ENCODE measurements at regions not wholly inside any gene's neighbourhood (a gene's known extent, or its start where the extent isn't known, plus 50 kb on each side); places are given as distances from the start of the nearest gene placed in this dataset.

GRCh38 chr11:134784046-134784445 is 372.0 kb upstream of the B3GAT1 start:
- TF ChIP-seq CTCF (IDR thresholded peaks at IDR 0.05; ENCODE audit: low read depth, low read length), result no peak

GRCh38 chr11:134783234-134783633 is 371.2 kb upstream of the B3GAT1 start:
- TF ChIP-seq CTCF (IDR thresholded peaks at IDR 0.05; ENCODE audit: low read depth, low read length), result no peak
- no peak overlapping the region for H3K4me3 ChIP-seq (ENCODE audit: low read depth, low read length)

More at GRCh38 chr11:134784046-134784445, 372.0 kb upstream of the B3GAT1 start:
- no peak overlapping the region for H3K4me3 ChIP-seq (ENCODE audit: low read depth, low read length)

- TF ChIP-seq CTCF (IDR thresholded peaks at IDR 0.05; ENCODE audit: low read depth, low read length), result no peak
- H3K4me3 ChIP-seq (ENCODE audit: low read depth, low read length), result no peak overlapping the region
Measured at GRCh38 chr11:134781380-134781866, 369.4 kb upstream of the B3GAT1 start.

DNA sequence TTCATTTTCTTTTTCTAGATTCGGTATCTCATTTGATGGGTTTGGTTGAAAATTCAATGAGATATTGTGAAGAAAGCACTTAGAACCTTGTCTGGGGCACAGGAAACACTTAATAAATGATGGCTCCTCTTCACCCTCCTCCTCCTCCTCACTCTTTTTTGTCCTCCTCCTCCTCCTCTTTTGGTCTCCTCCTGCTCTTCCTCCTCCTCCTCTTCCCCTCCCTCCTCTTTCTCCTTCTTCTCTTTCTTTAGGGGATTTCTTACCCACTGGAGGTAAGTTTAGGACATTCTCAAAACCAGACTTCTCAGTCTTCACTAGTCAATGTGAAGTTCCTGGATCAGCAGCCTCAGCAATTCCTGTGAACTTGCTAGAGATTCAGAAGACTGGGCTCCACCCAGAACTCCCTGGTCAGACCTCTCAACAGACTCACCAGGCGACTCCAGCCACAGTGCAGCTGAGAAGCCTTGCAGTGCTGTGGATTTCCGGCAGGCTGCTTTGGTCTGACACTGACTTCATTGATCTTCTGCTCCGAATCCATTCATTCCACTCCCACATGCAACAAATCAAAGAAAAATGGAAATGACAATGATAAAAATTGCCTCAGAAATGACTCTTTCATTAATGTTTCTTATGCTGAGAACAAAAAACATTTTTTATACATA is 368.6 kb upstream of the B3GAT1 start:
- H3K4me3 ChIP-seq (ENCODE audit: low read depth, low read length), result no peak overlapping the region
- TF ChIP-seq CTCF (IDR thresholded peaks at IDR 0.05; ENCODE audit: low read depth, low read length), result no peak

DNA sequence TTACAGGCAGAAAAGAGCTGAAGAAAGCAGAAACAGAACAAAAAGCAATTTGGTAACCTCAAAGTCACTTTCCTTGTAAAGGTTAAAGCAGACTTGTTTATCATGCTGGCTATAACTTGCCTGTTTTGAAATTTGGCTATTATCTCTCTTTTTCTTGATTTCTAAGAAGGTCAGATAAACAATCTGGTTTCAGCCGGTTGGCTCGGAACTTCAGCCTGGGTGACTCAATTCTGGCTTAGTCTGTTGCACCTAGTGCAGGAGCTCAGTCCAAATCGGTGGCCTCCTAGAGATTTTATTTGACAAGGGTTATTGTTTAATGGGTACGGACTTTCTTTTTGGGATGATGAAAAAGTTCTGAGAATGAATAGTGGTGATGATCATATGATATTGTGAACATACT is 367.1 kb upstream of the B3GAT1 start:
- TF ChIP-seq CTCF (IDR thresholded peaks at IDR 0.05; ENCODE audit: low read depth, low read length), result no peak

DNA sequence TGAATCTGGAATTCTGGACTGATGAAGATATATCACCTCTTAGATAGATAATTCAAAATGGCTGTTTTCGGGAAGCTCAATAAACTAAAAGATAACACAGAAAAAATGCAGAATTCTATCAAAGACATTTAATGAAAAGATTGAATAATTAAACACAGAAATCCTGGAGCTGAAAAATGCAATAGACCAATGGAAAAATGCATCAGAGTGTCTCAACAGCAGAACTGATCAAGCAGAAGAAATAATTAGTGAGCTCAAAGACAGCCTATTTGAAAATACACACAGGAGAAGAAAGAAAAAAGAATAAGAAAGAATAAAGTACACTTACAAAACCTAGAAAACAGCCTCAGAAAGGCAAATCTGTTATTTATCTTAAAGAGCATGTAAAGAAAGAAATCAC is 356.4 kb upstream of the B3GAT1 start:
- TF ChIP-seq CTCF (IDR thresholded peaks at IDR 0.05; ENCODE audit: low read depth, low read length), result no peak
- no peak overlapping the region for H3K4me3 ChIP-seq (ENCODE audit: low read depth, low read length)

More for the DNA sequence above, 367.1 kb upstream of the B3GAT1 start:
- no peak overlapping the region for H3K4me3 ChIP-seq (ENCODE audit: low read depth, low read length)

DNA sequence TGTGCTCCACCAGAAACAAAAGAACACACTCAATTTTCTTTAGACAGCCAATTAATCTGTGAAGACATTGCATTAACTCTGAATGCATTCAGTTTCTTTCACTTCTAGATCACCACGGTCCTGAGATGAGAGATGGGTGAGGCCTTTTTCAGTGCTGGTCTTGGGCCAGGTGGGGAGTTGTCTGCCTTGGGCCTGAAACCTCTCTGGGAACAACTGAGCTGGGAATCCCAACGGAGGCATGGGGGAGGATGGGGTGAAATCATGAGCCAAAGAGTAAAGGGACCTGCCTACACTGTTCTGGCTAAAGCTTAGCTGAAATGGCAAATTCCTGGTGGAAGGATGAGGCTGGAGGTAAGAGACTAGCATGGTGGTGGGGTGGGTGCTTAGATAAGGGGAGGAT is 353.5 kb upstream of the B3GAT1 start:
- no peak overlapping the region for H3K4me3 ChIP-seq (ENCODE audit: low read depth, low read length)
- no peak for TF ChIP-seq CTCF (IDR thresholded peaks at IDR 0.05; ENCODE audit: low read depth, low read length)
